NCI-H1417 (cell line): ENCODE measurements at regions not wholly inside any gene's neighbourhood (a gene's known extent, or its start where the extent isn't known, plus 50 kb on each side); places are given as distances from the start of the nearest gene placed in this dataset.
"Not testable (repeated sequence)": the region's sequence is repeated elsewhere in the genome, so short reads cannot be mapped to it uniquely, and the experiment has no call there.

Experiments
- DNase-seq, 3 experiments: peaks; one replicate each; lab custom pipeline; 2025; lab: John Stamatoyannopoulos, UW

DNA sequence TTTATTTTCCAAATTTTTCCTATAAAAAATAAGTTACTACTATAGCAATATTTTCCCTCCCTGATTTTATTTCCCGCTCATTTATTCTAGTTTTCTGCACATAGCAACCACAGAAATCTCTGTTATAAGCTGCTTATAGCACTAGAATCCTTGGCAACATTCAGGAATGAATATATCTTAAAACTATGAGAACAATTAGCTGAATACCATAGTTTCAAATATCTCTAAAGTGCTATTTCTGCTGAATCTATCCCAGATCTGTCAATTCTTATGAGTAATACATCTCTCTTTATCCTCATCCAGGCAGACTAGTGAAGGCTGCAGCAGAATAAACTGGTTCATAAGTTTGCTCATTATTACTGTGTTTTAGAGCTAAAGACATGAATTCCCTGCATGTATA, 622.9 kb upstream of the DIPK2B start:
- DNase-seq, result no peak

- no peak for DNase-seq
Measured at GRCh38 chrX:45822124-45822523, 621.4 kb upstream of the DIPK2B start.

- DNase-seq, result no peak
Measured at GRCh38 chrX:45818913-45819312, 618.2 kb upstream of the DIPK2B start.

DNA sequence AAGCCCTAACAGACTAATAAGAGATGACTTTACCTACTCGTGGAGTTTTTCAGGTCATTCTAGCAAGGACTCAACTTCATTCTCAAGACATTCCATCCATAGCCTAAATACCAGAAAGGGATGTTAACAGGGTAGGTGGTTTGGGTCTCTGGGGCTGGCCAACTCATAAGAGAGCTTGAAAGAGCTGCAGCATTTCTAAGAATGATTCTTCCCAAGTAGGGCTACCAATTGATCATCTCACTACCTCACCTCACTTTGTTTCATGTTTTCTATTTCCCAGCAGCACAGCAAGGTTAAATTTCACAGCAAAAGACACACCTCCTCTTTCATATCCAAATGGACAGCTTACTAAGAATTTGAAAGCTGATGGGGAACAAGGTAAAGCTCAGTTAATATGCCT, 614.8 kb upstream of the DIPK2B start:
- DNase-seq, result no peak

DNA sequence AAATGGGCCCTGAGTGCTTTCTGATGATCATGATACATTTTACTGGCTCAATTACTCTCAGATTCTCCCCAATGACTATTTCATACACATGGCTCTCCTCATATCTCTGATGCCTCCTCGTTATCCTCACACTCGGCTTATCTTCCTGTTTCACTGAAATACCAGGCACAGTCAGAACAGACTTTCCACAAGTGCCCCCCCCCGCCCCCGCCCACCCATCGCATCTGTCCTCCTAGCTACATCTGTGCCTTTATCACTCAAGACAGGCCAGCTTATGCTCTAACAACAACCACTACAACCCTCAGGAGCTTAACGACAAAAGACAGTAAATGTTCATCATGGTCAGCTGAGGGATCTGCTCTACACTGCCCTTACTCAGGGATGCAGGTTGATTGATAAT, 610.6 kb upstream of the DIPK2B start:
- no peak for DNase-seq

GRCh38 chrX:45807572-45808425, 607.1 kb upstream of the DIPK2B start:
- no peak for DNase-seq

DNA sequence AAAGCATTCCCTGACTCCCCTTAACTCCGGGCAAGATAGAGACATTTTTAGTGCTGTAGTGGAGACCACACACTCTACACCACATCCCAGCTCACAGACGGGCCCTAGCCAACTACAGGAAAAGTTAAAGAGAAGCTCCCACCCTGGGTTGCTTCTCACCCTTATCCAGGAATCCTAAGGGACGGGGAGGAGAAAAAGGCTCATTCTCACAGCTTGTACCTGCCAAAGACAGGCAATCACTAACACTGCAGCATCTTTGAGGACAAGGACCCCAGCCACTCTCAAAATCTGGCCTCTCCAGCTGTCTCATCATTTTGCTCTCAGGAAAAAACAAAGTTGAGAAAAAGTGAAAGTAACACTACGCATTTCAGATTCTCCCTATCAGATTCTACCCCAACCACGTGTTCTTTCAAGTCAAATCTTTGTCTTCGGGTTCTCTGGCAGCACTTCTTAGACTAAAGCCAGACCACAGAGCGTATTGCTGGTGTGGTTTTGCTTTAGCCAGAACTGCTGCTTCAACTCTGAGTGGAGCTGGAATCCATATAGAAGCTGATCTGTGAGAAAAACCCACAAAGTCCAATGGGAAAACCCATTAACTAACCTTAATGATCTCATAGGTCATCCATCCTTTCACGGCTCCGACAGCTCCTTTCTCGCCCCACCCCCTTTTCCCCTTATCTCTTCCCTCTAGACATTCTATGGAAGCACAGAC, 605.9 kb upstream of the DIPK2B start:
- DNase-seq, result no peak

DNA sequence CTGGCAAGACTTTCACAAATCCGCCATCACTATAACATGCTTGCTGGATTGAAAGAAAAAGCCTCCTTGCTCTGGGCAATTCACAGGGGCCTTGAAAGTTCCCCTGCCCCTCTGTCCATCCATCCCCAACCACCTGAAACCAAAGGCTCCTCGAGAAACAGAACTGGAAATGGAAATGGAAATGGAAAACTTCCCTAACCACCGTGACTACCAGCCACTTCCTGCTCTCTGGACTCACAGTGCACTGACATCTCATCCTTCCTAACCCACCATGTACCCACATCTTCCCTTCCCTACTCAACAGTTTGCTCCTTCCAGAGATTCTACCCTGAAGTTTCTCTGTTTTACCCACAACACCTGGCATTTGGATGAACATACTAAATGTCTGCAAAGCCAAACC, 603.6 kb upstream of the DIPK2B start:
- no peak for DNase-seq

DNA sequence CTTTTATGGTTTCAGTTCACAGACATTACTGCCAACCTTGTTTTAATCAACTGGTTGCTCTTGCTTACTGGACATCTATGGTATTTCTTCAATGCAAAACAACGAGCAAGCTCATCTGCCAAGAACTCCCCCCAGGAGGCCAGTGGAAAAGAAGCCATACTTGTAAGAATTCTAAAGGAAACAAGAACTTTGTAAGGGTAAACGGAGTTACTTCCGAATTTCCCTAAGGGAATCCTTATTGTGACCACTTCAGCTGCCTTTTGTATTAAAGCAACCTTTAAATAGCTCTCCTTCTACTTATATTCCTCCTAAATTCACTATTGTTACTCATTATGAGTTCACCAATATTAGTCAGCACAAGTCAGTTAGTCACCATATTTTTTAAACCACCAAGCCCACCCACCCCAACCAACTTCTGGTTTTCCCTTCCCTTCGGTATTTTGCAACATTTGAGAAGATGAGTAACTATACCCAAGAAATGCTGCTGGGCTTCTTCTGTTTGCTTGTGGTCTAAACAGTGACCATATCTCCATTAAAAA, 602.8 kb upstream of the DIPK2B start:
- DNase-seq, result no peak

GRCh38 chrX:45801554-45801953, 600.9 kb upstream of the DIPK2B start:
- DNase-seq, result peak in 2 of 3 experiments; percentile 4 to 52

DNA sequence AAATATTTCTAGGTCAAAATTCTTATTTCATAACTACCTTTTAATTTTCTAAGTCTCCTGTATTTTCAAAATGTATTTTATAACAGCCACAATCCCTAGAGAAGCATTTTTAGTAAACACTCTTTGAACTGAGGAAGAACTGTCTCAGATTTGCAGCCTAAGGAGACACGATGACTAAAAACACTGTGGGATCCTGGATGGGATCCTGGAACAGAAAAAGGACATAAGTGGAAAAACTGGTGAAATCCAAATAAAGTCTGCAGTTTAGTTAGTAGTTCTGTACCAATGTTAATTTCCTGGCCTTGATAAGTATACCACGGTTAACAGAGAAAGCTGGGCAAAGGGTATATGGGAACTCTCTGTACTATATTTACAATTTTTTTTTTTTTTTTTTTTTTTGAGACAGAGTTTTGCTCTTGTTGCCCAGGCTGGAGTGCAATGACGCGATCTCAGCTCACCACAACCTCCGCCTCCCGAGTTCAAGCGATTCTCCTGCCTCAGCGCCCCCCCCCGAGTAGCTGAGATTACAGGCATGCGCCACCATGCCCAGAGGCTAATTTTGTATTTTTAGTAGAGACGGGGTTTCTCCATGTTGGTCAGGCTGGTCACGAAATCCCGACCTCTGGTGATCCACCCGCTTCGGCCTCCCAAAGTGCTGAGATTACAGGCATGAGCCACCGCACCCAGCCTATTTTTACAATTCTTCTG, 600.2 kb upstream of the DIPK2B start:
- DNase-seq, result not testable (repeated sequence)

DNA sequence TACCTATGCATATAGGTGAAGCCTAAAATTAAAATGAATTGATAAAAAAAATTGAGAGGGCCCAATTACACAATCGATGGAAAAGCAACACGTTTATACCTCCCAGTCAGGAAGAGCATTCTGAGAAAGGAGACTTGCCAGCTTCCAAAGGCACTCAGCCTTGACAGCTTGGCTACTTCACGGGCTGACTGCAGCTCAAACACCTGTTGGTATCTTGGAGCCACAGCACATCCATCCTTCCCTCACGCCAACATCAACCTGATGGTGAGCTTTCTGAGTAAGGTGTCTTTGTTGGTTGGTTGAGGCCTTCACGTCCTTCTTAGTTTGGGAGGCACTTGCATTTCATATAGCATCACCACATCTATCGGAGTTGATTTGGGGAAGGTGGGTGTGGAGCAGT, 598.9 kb upstream of the DIPK2B start:
- no peak for DNase-seq

GRCh38 chrX:45795546-45795945, 594.9 kb upstream of the DIPK2B start:
- no peak for DNase-seq

DNA sequence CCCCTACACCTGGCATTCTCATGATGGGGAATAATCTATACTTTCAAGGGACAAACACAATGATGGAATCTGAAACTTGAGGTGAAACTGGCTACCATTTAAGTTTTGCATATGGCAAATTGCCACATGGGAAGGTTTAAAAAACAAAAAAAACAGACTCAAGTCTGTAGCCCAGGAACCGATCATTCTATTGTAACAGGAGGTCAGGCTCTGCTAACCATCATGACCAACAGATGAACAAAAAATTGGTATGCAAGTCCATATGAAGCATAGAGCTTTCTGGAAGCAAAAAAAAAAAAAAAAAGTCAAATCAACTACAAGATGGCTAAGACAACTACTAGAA, 594.3 kb upstream of the DIPK2B start:
- no peak for DNase-seq

- no peak for DNase-seq
Measured at GRCh38 chrX:45794323-45794994, 593.8 kb upstream of the DIPK2B start.

DNA sequence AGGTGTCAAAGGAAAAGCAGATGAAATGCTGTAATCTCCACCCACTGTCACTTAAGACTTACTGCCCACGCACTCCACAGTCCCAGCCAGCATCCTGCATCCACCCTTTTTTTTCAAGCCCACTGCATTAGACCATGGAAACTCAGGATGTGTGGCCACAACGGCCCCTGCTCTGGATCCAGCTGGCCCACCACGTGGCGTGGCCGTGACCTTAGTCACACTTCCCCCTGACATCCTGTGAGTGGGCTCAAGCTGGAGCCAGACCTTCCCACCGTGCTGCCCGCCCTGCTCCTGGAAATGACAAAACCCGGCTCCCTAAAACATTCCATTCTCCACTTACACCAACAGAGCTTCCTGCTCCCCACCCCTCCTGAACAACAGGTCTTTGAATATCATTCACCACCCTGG, 588.3 kb upstream of the DIPK2B start:
- no peak for DNase-seq

DNA sequence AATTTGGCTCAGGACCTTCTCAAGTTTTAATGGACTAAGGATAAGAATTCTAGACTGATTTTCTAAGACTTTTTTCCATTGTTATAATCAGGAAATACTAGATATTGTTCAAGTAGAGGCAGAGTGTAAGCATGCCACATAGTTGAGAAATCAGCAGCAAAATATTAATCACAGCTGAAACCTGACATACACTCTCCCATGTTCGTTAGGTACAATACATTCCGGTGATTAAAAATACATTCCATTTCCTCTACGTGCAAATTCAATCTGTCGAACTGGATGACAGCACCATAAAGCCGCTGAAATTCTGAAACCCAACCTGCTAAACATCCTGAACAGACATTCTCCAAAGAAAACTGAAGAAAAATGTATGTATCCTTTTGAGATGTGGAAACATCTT, 587.6 kb upstream of the DIPK2B start:
- no peak for DNase-seq

DNA sequence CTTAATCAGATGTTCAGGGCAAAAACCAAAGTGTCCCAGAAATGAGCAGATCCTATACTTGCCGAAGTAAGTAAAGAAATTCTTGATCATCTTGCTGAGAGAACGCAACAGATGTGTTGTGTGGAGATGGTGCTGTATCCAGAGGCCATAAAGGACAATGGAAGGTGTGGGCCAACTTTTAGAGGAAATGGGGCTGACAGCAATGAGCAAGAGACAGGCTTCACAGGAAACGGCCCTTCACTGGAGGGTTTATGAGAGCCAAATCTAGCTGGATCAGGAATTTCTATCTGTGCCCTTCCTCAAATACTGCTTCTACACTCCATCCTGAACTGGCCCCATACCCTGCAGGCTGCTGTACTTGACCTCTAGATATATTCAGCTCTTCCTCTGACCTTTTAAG, 583.9 kb upstream of the DIPK2B start:
- no peak for DNase-seq

- DNase-seq, result no peak
Measured at GRCh38 chrX:45783002-45783401, 582.3 kb upstream of the DIPK2B start.

DNA sequence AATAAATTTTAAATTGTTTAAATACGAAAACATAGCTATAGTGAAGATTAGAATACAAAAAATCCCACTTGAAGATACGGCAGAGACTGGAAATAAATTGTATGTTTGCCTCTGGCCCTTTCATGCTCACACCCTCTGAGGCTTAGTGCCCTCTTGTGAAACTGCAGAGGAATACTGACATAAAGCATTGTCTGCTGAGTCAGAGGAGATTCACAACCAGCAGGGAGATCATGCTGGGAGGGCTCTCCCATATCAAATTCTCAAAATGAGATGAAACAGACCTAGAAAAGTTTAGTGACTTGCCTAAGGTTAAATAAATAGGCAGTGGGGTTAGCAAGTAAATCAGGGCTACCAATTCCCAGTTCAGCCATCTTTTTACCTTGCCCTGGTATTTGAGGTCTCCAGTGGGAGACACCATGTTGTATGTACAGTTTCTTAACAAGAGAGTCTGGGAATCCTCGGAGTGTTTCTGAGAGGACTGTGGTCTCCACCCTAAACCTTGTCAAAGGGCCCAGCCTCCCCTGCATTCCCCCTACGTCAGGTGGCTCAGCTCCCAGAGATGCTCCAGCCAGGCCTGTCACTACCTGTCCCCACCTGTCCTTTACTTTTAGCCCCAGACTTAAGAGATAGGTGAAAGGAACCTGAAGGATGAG, 581.4 kb upstream of the DIPK2B start:
- DNase-seq, result peak in 2 of 3 experiments; percentile 14 to 58

- peak in 1 of 3 experiments; percentile 60 for DNase-seq
Measured at GRCh38 chrX:45778616-45779015, 577.9 kb upstream of the DIPK2B start.

DNA sequence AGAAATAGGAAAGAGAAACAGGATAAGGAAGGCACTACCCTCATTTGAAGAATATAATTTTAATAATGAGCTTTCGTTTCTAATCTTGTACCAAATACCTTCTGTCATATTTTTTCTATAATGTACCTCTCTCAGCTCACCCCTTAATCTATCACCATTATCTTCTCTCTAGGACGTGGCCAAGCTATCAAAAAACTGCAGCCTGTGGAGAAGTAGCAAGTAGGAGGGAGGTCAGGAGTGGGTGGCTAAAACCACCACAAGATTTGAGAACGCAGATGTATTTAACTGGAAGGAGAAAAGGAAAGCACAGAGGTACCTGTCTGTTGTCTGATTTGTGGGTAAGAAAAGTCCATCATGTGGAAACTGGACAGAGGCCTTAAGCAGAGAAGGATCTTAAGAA, 576.7 kb upstream of the DIPK2B start:
- no peak for DNase-seq
